Osteocyte (in vitro differentiated cells): ENCODE measurements at regions not wholly inside any gene's neighbourhood (a gene's known extent, or its start where the extent isn't known, plus 50 kb on each side); places are given as distances from the start of the nearest gene placed in this dataset.

Source experiments
- DNase-seq: peaks from one replicate; pipeline ENCODE4 v3.0.0; 2021; ENCODE audit warnings: mixed read lengths; ENCODE audit not compliant: unreplicated experiment; ENCODE audit errors: extremely low spot score
- H3K27ac Mint-ChIP-seq: one replicate; pipeline ENCODE4 v1.8.0; 2021; ENCODE audit warnings: mild to moderate bottlenecking, mixed read lengths; ENCODE audit not compliant: unreplicated experiment
- H3K27me3 Mint-ChIP-seq: one replicate; pipeline ENCODE4 v1.8.0; 2021; ENCODE audit warnings: mixed read lengths; ENCODE audit not compliant: unreplicated experiment
- H3K36me3 Mint-ChIP-seq: one replicate; pipeline ENCODE4 v1.8.0; 2021; ENCODE audit warnings: mixed read lengths; ENCODE audit not compliant: unreplicated experiment
- H3K4me1 Mint-ChIP-seq: one replicate; pipeline ENCODE4 v1.8.0; 2021; ENCODE audit warnings: mixed read lengths; ENCODE audit not compliant: unreplicated experiment
- H3K4me3 Mint-ChIP-seq: one replicate; pipeline ENCODE4 v1.8.0; 2021; ENCODE audit warnings: mild to moderate bottlenecking, moderate library complexity, mixed read lengths; ENCODE audit not compliant: unreplicated experiment
- H3K9me3 Mint-ChIP-seq: one replicate; pipeline ENCODE4 v1.8.0; 2021; ENCODE audit warnings: mixed read lengths; ENCODE audit not compliant: unreplicated experiment
- TF ChIP-seq, protein P1 (sequence below): fragments of 200-600 bp; sonication (generic); IDR thresholded peaks from 2 replicates; pipeline ENCODE4 v1.5.0; 2021; ENCODE audit warnings: antibody characterized with exemption, mild to moderate bottlenecking, moderate library complexity

DNA sequence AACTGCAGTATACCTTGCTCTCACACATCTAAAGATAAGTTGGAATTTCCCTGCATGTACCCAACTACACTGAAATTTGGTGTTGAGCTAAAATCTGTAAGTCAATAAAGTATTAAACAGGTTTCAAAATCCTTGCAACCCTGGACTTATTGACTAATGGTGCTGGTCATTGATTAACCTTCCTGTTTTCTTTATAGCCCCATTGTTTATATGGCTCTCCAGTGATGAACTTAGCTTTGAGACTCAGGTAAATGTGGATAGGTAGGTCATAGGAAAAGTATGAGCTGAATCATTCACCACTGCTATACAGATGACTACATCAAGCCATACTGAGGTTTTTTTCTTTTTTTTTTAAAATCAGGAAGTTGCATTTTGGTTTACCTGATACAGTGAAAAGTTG, 132.7 kb downstream of the FAT3 start:
- DNase-seq, result no peak
- Mint-ChIP-seq H3K4me3 (no peak overlapping the region), H3K27me3 (no peaks in the 10 kb centered on the region), H3K4me1 (peaks cover 2% of the 10 kb centered on the region), H3K9me3 (no peaks in the 10 kb centered on the region), H3K36me3 (no peaks in the 10 kb centered on the region), H3K27ac (no peak overlapping the region)
- TF ChIP-seq, protein P1, sequence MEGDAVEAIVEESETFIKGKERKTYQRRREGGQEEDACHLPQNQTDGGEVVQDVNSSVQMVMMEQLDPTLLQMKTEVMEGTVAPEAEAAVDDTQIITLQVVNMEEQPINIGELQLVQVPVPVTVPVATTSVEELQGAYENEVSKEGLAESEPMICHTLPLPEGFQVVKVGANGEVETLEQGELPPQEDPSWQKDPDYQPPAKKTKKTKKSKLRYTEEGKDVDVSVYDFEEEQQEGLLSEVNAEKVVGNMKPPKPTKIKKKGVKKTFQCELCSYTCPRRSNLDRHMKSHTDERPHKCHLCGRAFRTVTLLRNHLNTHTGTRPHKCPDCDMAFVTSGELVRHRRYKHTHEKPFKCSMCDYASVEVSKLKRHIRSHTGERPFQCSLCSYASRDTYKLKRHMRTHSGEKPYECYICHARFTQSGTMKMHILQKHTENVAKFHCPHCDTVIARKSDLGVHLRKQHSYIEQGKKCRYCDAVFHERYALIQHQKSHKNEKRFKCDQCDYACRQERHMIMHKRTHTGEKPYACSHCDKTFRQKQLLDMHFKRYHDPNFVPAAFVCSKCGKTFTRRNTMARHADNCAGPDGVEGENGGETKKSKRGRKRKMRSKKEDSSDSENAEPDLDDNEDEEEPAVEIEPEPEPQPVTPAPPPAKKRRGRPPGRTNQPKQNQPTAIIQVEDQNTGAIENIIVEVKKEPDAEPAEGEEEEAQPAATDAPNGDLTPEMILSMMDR, result no peak

DNA sequence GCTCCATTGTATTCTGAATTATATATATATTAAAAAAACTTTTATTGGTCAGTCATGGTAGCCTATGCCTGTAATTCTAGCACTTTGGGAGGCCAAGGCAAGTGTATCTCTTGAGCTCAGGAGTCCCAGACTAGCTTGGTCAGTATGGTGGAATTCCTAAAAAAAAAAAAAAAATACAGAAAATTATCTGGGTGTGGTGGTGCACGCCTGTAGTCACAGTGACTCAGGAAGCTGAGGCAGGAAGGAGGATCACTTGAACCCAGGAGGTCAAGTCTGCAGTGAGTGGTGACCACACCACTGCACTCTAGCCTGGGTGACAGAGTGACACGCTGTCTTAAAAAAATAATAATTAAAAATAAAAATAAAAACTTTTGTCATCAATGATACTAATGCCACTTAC, 133.2 kb downstream of the FAT3 start:
- Mint-ChIP-seq H3K9me3 (no peaks in the 10 kb centered on the region), H3K27ac (no peak overlapping the region), H3K4me3 (no peak overlapping the region), H3K27me3 (no peaks in the 10 kb centered on the region), H3K4me1 (peaks cover 4% of the 10 kb centered on the region), H3K36me3 (no peaks in the 10 kb centered on the region)
- TF ChIP-seq, protein P1, result no peak
- DNase-seq, result no peak

DNA sequence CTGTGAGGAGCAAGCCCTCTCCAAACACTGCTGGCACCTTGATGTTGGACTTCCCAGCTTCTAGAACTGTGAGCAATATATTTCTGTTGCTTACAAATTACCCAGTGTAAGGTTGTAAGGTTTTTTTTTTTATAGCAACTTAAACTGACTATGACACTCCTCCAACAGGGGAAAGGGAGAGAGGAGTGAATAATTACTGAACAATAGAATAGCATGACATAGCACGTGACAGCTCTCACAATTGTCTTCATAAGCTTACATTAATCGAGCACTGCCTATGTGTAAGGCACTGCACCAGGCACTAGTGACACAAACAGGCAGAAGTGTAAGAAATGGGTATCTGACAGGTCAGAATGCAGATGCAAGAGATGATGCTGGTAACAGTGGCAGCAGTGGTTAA, 136.9 kb downstream of the FAT3 start:
- peaks cover 3% of the 10 kb centered on the region for H3K36me3 Mint-ChIP-seq
- TF ChIP-seq, protein P1, result no peak
- no peak overlapping the region for H3K27ac Mint-ChIP-seq
- H3K4me1 Mint-ChIP-seq, result peaks cover 10% of the 10 kb centered on the region
- no peak overlapping the region for H3K4me3 Mint-ChIP-seq
- no peak for DNase-seq
- H3K27me3 Mint-ChIP-seq, result no peaks in the 10 kb centered on the region
- H3K9me3 Mint-ChIP-seq, result no peaks in the 10 kb centered on the region

DNA sequence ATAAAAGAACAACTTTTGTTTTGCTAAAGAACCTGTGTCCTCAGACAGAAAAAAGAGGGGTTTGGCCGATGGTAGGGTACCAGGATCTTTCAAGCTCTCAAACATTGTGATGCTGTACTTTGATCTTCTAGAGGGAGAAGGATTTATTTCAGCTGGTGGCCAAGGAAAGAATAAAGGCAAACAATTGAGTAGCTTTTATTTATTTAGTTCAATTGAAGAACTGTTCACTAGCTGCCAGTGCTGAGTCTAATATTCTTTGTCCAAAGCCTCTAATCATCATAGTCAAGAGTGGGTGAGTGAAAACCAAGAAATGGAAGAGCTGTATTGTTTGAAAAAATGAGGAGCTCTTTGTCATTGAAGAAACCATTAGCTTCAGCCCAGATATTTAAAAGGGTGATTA, 138.4 kb downstream of the FAT3 start:
- no peak for DNase-seq
- H3K4me1 Mint-ChIP-seq, result peaks cover 16% of the 10 kb centered on the region
- no peaks in the 10 kb centered on the region for H3K27me3 Mint-ChIP-seq
- no peak overlapping the region for H3K27ac Mint-ChIP-seq
- H3K9me3 Mint-ChIP-seq, result no peaks in the 10 kb centered on the region
- TF ChIP-seq, protein P1, result no peak
- peaks cover 3% of the 10 kb centered on the region for H3K36me3 Mint-ChIP-seq
- no peak overlapping the region for H3K4me3 Mint-ChIP-seq

DNA sequence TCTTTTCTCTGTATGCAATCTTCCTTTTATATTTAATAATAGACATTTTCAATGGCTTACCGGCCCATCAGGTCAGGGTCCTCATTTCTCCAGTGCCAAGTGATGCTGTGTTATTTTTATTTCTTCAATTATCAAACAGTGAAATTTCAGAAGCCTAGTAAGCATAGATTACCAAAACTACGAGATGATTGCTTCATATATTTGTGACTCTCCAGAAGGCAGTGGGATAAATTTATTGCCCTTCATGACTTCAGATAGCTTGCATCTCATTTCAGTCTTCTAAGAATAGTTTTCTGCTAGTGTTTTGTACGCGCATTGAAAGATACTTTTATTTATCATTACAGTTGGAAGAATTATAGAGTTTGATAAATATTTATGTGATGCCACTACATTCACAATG, 139.6 kb downstream of the FAT3 start:
- no peak overlapping the region for H3K4me3 Mint-ChIP-seq
- no peak for DNase-seq
- H3K27ac Mint-ChIP-seq, result no peak overlapping the region
- H3K9me3 Mint-ChIP-seq, result no peaks in the 10 kb centered on the region
- peaks cover 26% of the 10 kb centered on the region for H3K4me1 Mint-ChIP-seq
- H3K27me3 Mint-ChIP-seq, result no peaks in the 10 kb centered on the region
- TF ChIP-seq, protein P1, result no peak
- peaks cover 3% of the 10 kb centered on the region for H3K36me3 Mint-ChIP-seq
